D341Med (cell line): ENCODE measurements at regions not wholly inside any gene's neighbourhood (a gene's known extent, or its start where the extent isn't known, plus 50 kb on each side); places are given as distances from the start of the nearest gene placed in this dataset.

Experiments used
- DNase-seq: peaks from one replicate; pipeline ENCODE4 v3.0.0; 2012; ENCODE audit warnings: low spot score

- DNase-seq: no peak
These were observed 256.4 kb downstream of the MEIS1 start for GRCh38 chr2:66691031-66691965.

- no peak for DNase-seq
These were observed 257.7 kb downstream of the MEIS1 start for GRCh38 chr2:66692521-66693054.

- DNase-seq: no peak
These were observed 258.4 kb downstream of the MEIS1 start for GRCh38 chr2:66693076-66693965.

- no peak for DNase-seq
These were observed 259.3 kb downstream of the MEIS1 start for GRCh38 chr2:66694087-66694860.

- DNase-seq: no peak
These were observed 260.4 kb downstream of the MEIS1 start for GRCh38 chr2:66695226-66695735.

- no peak for DNase-seq
These were observed 261.4 kb downstream of the MEIS1 start for GRCh38 chr2:66696374-66696773.

- no peak for DNase-seq
These were observed 262.0 kb downstream of the MEIS1 start for GRCh38 chr2:66696886-66697285.

- no peak for DNase-seq
These were observed 262.4 kb downstream of the MEIS1 start for GRCh38 chr2:66697366-66697765.

GRCh38 chr2:66698091-66698490, 263.2 kb downstream of the MEIS1 start:
- no peak for DNase-seq

GRCh38 chr2:66698576-66699239, 263.8 kb downstream of the MEIS1 start:
- DNase-seq: no peak

GRCh38 chr2:66699416-66699792, 264.5 kb downstream of the MEIS1 start:
- no peak for DNase-seq

- no peak for DNase-seq
These were observed 265.1 kb downstream of the MEIS1 start for GRCh38 chr2:66699793-66700676.

GRCh38 chr2:66700677-66701066, 265.7 kb downstream of the MEIS1 start:
- no peak for DNase-seq

- no peak for DNase-seq
These were observed 266.3 kb downstream of the MEIS1 start for GRCh38 chr2:66701251-66701650.

- no peak for DNase-seq
These were observed 266.7 kb downstream of the MEIS1 start for GRCh38 chr2:66701656-66702055.

GRCh38 chr2:66702301-66702700, 267.4 kb downstream of the MEIS1 start:
- DNase-seq: no peak

- no peak for DNase-seq
These were observed 269.9 kb downstream of the MEIS1 start for GRCh38 chr2:66704786-66705185.

- no peak for DNase-seq
These were observed 279.7 kb downstream of the MEIS1 start for GRCh38 chr2:66714610-66715009.

GRCh38 chr2:66717218-66717905, 282.4 kb downstream of the MEIS1 start:
- no peak for DNase-seq
